K562 (cell line): ENCODE measurements at regions not wholly inside any gene's neighbourhood (a gene's known extent, or its start where the extent isn't known, plus 50 kb on each side); places are given as distances from the start of the nearest gene placed in this dataset.

Experiments
- ATAC-seq: fragments of 200-7000 bp; cut with Tn5 transposase; 3 replicates; pipeline ENCODE4 v1.9.1; 2020; ENCODE audit warnings: moderate library complexity
- BruUV-seq: library from RNA; stranded (reverse); fragments of 400-500 nt; replicated peaks from 2 replicates; lab custom pipeline; 2021; lab: Mats Ljungman, UMichigan
- CTCF ChIA-PET: fragments of 300-600 bp; formaldehyde crosslinking; extraction: SDS; loops from one replicate; lab custom pipeline; 2021; ENCODE audit warnings: low intra/inter-chr PET ratio; lab: Yijun Ruan, JAX
- POLR2A ChIA-PET: fragments of 300-600, 350-650 bp; sonication (Branson Sonifier 250); formaldehyde crosslinking; extraction: SDS; loops from one replicate; lab custom pipeline; 2021; ENCODE audit warnings: antibody characterized with exemption, inconsistent platforms; lab: Yijun Ruan, JAX
- DNase-seq, 4 experiments: peaks; one replicate each; pipeline versions ENCODE4 v3.0.0 to v3.0.0-alpha.2; 2011 to 2018; ENCODE audit warnings: low spot score in 3 of 4, mixed read lengths in 3 of 4; ENCODE audit errors: extremely low read depth in 1 of 4
- FAIRE-seq: peaks from 2 replicates; lab custom pipeline; 2011; peaks lifted over from hg19 to GRCh38; lab: Jason Lieb, UNC
- H2AFZ ChIP-seq: 2 replicates; pipeline ENCODE4 v1.6.0; 2011; ENCODE audit warnings: low read depth, low read length, control low read depth, inconsistent platforms
- H3K27ac ChIP-seq: fragments of 200-600 bp; 3 replicates; pipeline ENCODE4 v1.8.0; 2011; ENCODE audit warnings: low read depth, mild to moderate bottlenecking, control low read depth, inconsistent platforms, low read length, moderate library complexity, mixed read lengths; ENCODE audit errors: extremely low read depth
- H3K27me3 ChIP-seq, 2 experiments: fragments of 300-600 bp in 1 of 2; 2 replicates in 1 of 2; 3 replicates in 1 of 2; pipeline versions ENCODE4 v1.6.0 to v1.8.0; 2011; ENCODE audit warnings: inconsistent platforms in 2 of 2, low read length in 2 of 2, mild to moderate bottlenecking in 1 of 2, mixed read lengths in 1 of 2, moderate library complexity in 1 of 2; ENCODE audit not compliant: control insufficient read depth in 2 of 2, insufficient read depth in 2 of 2
- H3K36me3 ChIP-seq: fragments of 300-600 bp; 3 replicates; pipeline ENCODE4 v1.8.0; 2011; ENCODE audit warnings: mild to moderate bottlenecking, low read length, inconsistent platforms; ENCODE audit not compliant: control insufficient read depth, insufficient read depth
- H3K4me1 ChIP-seq, 2 experiments: fragments of 200-600 bp in 1 of 2; replicated peaks in 1 of 2; 2 replicates in 1 of 2; 3 replicates in 1 of 2; pipeline versions ENCODE4 v1.5.1 to v1.8.0; 2011; ENCODE audit warnings: inconsistent platforms in 2 of 2, low read length in 2 of 2, mild to moderate bottlenecking in 1 of 2, mixed read lengths in 1 of 2, moderate library complexity in 1 of 2; ENCODE audit not compliant: control insufficient read depth in 2 of 2, insufficient read depth in 2 of 2
- H3K4me2 ChIP-seq: 2 replicates; pipeline ENCODE4 v1.6.1; 2011; ENCODE audit warnings: low read length, control low read depth, inconsistent platforms, mixed read lengths; ENCODE audit not compliant: insufficient read depth
- H3K4me3 ChIP-seq: fragments of 200-600 bp; sonication (generic), shearing (Covaris generic); 2 replicates; pipeline ENCODE4 v1.5.1; 2016; ENCODE audit warnings: control low read depth, inconsistent platforms
- H3K79me2 ChIP-seq: fragments of 200-600 bp; 3 replicates; pipeline ENCODE4 v1.8.0; 2011; ENCODE audit warnings: low read length, inconsistent platforms; ENCODE audit not compliant: control insufficient read depth, insufficient read depth
- H3K9ac ChIP-seq, 2 experiments: 2 replicates each; pipeline versions ENCODE4 v1.6.0 to v1.6.1; 2011; ENCODE audit warnings: low read depth in 2 of 2, low read length in 2 of 2, control low read depth in 1 of 2, inconsistent platforms in 1 of 2, mild to moderate bottlenecking in 1 of 2, mixed read lengths in 1 of 2; ENCODE audit not compliant: insufficient read depth in 1 of 2
- H3K9me1 ChIP-seq: one replicate; pipeline ENCODE4 v1.6.0; 2011; ENCODE audit warnings: inconsistent platforms, mild to moderate bottlenecking, low read length, moderate library complexity; ENCODE audit not compliant: control insufficient read depth, insufficient read depth
- H3K9me3 ChIP-seq: replicated peaks from 2 replicates; pipeline ENCODE4 v1.5.1; 2011; ENCODE audit warnings: low read depth, low read length, inconsistent platforms; ENCODE audit not compliant: control insufficient read depth, insufficient read depth
- H4K20me1 ChIP-seq: replicated peaks from 2 replicates; pipeline ENCODE4 v1.6.1; 2011; ENCODE audit warnings: low read length, inconsistent platforms, mixed read lengths; ENCODE audit not compliant: control insufficient read depth, insufficient read depth
- DMBX1 ChIP-seq: fragments of 250-450 bp; sonication (Bioruptor Pico); IDR thresholded peaks from 2 replicates; pipeline ENCODE4 v1.8.0; 2022; ENCODE audit warnings: inconsistent platforms, mild to moderate bottlenecking, moderate library complexity, borderline replicate concordance
- MCM2 ChIP-seq: fragments of 450-650 bp; IDR thresholded peaks from 2 replicates; pipeline ENCODE4 v1.6.1; 2017; ENCODE audit warnings: low read depth, mild to moderate bottlenecking
- NCOA1 ChIP-seq: fragments of 450-650 bp; IDR thresholded peaks from 2 replicates; pipeline ENCODE4 v1.6.1; 2016; ENCODE audit warnings: low read depth
- PHB2 ChIP-seq: fragments of 450-650 bp; IDR thresholded peaks from 2 replicates; pipeline ENCODE4 v1.6.1; 2017; ENCODE audit warnings: low read depth
- TAF7 ChIP-seq: fragments of 450-650 bp; IDR thresholded peaks from 2 replicates; pipeline ENCODE4 v1.6.1; 2016; ENCODE audit warnings: missing genetic modification characterization, missing compliant biosample characterization
- TAF9B ChIP-seq: fragments of 450-650 bp; IDR thresholded peaks from 2 replicates; pipeline ENCODE4 v1.6.1; 2018; ENCODE audit warnings: mild to moderate bottlenecking; ENCODE audit not compliant: partially characterized antibody
- THAP12 ChIP-seq: fragments of 250-450 bp; sonication (Bioruptor Pico); IDR thresholded peaks from 2 replicates; pipeline ENCODE4 v1.9.0; 2021; ENCODE audit warnings: mild to moderate bottlenecking, inconsistent platforms
- ZNF512 ChIP-seq: IDR thresholded peaks from 2 replicates; pipeline ENCODE4 v1.6.1; 2016; ENCODE audit warnings: missing genetic modification characterization, missing compliant biosample characterization
- WGBS: fragments of 100-300 bp; shearing (Covaris generic); methylation state at CpG from one replicate; pipeline ENCODE4 v1.1.6; 2016; ENCODE audit warnings: low coverage, mixed read lengths; ENCODE audit not compliant: insufficient coverage; ENCODE audit errors: missing lambda C conversion rate; 5-methylcytosine and 5-hydroxymethylcytosine counted together
- in situ Hi-C: fragments of 300-500 bp; cut with MboI; formaldehyde crosslinking; loops from 4 replicates; pipeline ENCODE4 v1.15.0; 2018; ENCODE audit warnings: inconsistent platforms, mixed read lengths
- intact Hi-C: fragments of 100-400 bp; cut with micrococcal nuclease; formaldehyde crosslinking; loops from 2 replicates; pipeline ENCODE4 v1.14.2; 2022
- TF ChIP-seq, protein P1 (sequence below): fragments of 250-450 bp; sonication (Bioruptor Pico); IDR thresholded peaks from 2 replicates; pipeline ENCODE4 v1.5.0; 2020; ENCODE audit warnings: mild to moderate bottlenecking

DNA sequence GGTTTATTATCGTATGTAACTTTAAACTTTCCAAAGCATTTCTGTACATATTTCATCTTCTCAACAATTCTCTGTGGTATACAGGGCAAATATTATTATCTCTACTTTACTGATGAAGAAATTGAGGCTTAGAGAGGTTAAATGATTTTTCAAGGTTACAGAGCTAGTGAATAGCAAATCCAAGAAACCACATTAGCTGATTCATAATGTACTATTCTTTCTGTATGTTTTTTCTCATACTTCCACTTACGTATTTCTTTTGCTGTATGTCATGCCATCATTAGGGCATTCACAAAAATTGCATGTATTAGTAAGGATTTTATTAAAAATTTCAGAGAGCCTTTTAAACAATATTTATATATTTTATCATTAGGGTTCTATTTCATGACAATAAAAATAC is 372.4 kb upstream of the DMAC1 start (continued):
- no peak for TF ChIP-seq THAP12

DNA sequence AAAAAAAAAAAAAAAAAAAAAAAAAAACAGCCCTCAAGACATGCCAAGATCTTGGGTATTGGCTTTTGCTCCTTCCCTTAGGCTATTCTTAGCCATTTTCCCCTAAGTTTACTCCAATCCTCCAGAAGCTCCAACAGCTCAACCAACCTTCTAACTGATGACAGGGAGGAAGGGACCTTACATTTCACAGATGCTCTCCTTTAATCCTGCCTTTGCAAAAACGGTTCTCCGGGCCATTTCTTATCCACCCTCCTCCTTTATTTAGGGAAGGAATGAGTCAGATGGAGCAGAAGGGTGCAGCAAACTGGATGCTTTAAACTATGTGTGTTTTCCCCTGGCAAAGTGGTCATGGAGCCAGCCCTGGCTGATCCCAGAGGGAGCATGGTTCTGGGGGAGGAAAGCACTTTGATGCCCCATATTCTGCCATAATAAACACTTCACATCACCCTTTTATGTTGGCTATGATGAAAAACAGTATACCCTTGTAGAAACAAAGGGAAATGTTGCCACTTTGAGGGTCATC is 369.4 kb upstream of the DMAC1 start:
- in situ Hi-C loops: no loop called here
- no TSS peak for BruUV-seq
- H3K9me3 ChIP-seq: no peaks in the 10 kb centered on the region
- DNase-seq (no peak), ATAC-seq (no peak), FAIRE-seq (no peak)
- POLR2A ChIA-PET: no interaction called here
- no peak overlapping the region for H3K27ac ChIP-seq
- H2AFZ ChIP-seq: no peak overlapping the region
- H3K9me1 ChIP-seq: no peaks in the 10 kb centered on the region
- no peaks in the 10 kb centered on the region for H3K79me2 ChIP-seq
- H3K4me2 ChIP-seq: no peak overlapping the region
- H3K4me3 ChIP-seq: no peak overlapping the region
- H3K9ac ChIP-seq: no peak overlapping the region
- H4K20me1 ChIP-seq: no peaks in the 10 kb centered on the region
- 0% methylated on average over 2 of the region's 2 CpGs for WGBS
- CTCF ChIA-PET: no interaction called here
- H3K27me3 ChIP-seq: no peaks in the 10 kb centered on the region
- intact Hi-C loops: no loop called here
- H3K4me1 ChIP-seq: no peaks in the 10 kb centered on the region
- H3K36me3 ChIP-seq: no peaks in the 10 kb centered on the region
- TF ChIP-seq, protein P1, sequence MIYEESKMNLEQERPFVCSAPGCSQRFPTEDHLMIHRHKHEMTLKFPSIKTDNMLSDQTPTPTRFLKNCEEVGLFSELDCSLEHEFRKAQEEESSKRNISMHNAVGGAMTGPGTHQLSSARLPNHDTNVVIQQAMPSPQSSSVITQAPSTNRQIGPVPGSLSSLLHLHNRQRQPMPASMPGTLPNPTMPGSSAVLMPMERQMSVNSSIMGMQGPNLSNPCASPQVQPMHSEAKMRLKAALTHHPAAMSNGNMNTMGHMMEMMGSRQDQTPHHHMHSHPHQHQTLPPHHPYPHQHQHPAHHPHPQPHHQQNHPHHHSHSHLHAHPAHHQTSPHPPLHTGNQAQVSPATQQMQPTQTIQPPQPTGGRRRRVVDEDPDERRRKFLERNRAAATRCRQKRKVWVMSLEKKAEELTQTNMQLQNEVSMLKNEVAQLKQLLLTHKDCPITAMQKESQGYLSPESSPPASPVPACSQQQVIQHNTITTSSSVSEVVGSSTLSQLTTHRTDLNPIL (CRISPR knock-in tag): no peak
- TF ChIP-seq MCM2 (no peak), NCOA1 (no peak), DMBX1 (no peak), TAF7 (tag) (no peak), TAF9B (no peak), PHB2 (no peak), ZNF512 (no peak)
